Chondrocyte (in vitro differentiated cells): ENCODE measurements at regions not wholly inside any gene's neighbourhood (a gene's known extent, or its start where the extent isn't known, plus 50 kb on each side); places are given as distances from the start of the nearest gene placed in this dataset.
A peak's percentile ranks its signal among the peaks of the same experiment; 100 is the strongest.

Experiments used
- DNase-seq: peaks from one replicate; pipeline ENCODE4 v3.0.0; 2021; ENCODE audit warnings: mixed read lengths, low spot score
- H3K27ac Mint-ChIP-seq: one replicate; pipeline ENCODE4 v1.8.0; 2021; ENCODE audit warnings: mild to moderate bottlenecking, moderate library complexity, mixed read lengths; ENCODE audit not compliant: unreplicated experiment
- H3K27me3 Mint-ChIP-seq: 2 replicates; pipeline ENCODE4 v1.8.0; 2021; ENCODE audit warnings: low read depth, mixed read lengths
- H3K36me3 Mint-ChIP-seq: 2 replicates; pipeline ENCODE4 v1.8.0; 2021; ENCODE audit warnings: low read depth, mixed read lengths
- H3K4me1 Mint-ChIP-seq: 2 replicates; pipeline ENCODE4 v1.8.0; 2021; ENCODE audit warnings: low read depth, mild to moderate bottlenecking, mixed read lengths
- H3K4me3 Mint-ChIP-seq: one replicate; pipeline ENCODE4 v1.8.0; 2021; ENCODE audit warnings: mild to moderate bottlenecking, moderate library complexity, mixed read lengths; ENCODE audit not compliant: unreplicated experiment
- H3K9me3 Mint-ChIP-seq: 2 replicates; pipeline ENCODE4 v1.8.0; 2021; ENCODE audit warnings: low read depth, mixed read lengths
- TF ChIP-seq, protein P1 (sequence below): fragments of 200-600 bp; sonication (generic); IDR thresholded peaks from 2 replicates; pipeline ENCODE4 v1.5.0; 2021; ENCODE audit warnings: antibody characterized with exemption, mild to moderate bottlenecking, moderate library complexity

DNA sequence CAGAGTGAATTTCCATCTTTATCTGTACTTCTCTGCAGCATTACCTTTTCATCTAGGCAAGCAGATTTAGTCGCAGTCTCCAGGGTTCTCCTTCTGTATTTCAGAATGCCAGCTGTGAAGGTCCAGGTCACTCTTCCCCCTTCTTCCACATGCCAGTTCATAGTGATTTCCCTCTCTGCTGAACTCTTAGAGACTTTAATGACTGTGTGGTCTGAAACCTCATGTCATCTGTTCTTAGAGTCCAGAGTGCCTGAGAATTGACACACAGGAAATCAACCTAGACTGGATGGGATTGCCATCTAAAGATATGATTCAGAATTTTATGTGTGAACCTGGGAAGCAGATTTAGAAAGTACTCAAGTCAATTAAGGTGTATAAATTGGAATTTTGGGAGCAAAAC lies 248.1 kb downstream of the TPBG start:
- Mint-ChIP-seq H3K27ac (no peak overlapping the region), H3K9me3 (no peaks in the 10 kb centered on the region), H3K27me3 (peaks cover 15% of the 10 kb centered on the region), H3K4me1 (no peaks in the 10 kb centered on the region), H3K4me3 (no peak overlapping the region), H3K36me3 (no peaks in the 10 kb centered on the region)
- no peak for DNase-seq
- TF ChIP-seq, protein P1, sequence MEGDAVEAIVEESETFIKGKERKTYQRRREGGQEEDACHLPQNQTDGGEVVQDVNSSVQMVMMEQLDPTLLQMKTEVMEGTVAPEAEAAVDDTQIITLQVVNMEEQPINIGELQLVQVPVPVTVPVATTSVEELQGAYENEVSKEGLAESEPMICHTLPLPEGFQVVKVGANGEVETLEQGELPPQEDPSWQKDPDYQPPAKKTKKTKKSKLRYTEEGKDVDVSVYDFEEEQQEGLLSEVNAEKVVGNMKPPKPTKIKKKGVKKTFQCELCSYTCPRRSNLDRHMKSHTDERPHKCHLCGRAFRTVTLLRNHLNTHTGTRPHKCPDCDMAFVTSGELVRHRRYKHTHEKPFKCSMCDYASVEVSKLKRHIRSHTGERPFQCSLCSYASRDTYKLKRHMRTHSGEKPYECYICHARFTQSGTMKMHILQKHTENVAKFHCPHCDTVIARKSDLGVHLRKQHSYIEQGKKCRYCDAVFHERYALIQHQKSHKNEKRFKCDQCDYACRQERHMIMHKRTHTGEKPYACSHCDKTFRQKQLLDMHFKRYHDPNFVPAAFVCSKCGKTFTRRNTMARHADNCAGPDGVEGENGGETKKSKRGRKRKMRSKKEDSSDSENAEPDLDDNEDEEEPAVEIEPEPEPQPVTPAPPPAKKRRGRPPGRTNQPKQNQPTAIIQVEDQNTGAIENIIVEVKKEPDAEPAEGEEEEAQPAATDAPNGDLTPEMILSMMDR: no peak

DNA sequence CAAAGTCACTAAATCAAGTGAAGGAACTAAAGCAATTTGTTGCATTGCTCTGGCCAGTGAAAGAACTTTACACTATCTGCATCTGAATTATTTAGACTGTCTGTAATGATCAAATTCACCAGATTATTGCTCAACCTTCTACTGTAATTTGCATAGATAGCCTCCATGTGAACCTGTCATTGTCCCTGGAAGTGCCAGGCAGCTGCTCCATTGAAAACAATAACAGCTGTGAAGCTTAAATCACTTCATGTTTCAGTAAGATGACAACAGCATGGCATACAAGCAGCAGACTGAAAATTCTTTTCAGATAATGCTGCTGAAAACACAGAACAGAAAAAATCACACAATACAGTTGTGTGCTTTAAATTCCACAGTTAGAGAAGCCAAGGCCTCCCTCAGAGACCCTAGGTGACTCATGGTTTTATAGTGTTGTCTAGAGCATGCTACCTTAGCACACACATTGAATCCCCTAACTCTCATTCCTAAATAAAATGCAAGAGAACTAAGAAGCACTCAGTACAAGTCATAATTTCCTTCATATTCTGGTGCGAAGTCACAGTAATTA lies 248.9 kb downstream of the TPBG start:
- Mint-ChIP-seq H3K27me3 (peaks cover 15% of the 10 kb centered on the region), H3K9me3 (no peaks in the 10 kb centered on the region), H3K4me1 (no peaks in the 10 kb centered on the region), H3K4me3 (no peak overlapping the region), H3K27ac (no peak overlapping the region), H3K36me3 (no peaks in the 10 kb centered on the region)
- no peak for DNase-seq
- TF ChIP-seq, protein P1: no peak

DNA sequence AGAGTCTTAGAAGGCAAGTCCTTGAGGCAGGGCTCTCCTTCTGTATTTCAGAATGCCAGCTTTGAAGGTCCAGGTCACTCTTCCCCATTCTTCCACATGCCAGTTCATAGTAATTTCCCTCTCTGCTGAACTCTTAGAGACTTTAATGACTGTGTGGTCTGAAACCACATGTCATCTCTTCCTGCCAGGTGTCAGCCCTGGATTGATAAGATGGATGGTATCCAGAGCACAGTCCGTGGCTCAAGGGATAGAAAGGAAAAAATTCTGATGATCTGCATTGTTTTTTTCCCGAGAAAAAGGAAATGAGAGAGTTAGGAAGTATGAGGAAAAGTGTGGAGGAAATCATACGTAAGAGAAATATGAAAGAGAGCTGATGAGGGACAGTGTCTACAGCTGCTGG lies 250.9 kb downstream of the TPBG start:
- no peaks in the 10 kb centered on the region for H3K9me3 Mint-ChIP-seq
- H3K27ac Mint-ChIP-seq: no peak overlapping the region
- peaks cover 19% of the 10 kb centered on the region for H3K27me3 Mint-ChIP-seq
- no peaks in the 10 kb centered on the region for H3K4me1 Mint-ChIP-seq
- no peak overlapping the region for H3K4me3 Mint-ChIP-seq
- no peak for DNase-seq
- H3K36me3 Mint-ChIP-seq: no peaks in the 10 kb centered on the region
- TF ChIP-seq, protein P1: no peak

DNA sequence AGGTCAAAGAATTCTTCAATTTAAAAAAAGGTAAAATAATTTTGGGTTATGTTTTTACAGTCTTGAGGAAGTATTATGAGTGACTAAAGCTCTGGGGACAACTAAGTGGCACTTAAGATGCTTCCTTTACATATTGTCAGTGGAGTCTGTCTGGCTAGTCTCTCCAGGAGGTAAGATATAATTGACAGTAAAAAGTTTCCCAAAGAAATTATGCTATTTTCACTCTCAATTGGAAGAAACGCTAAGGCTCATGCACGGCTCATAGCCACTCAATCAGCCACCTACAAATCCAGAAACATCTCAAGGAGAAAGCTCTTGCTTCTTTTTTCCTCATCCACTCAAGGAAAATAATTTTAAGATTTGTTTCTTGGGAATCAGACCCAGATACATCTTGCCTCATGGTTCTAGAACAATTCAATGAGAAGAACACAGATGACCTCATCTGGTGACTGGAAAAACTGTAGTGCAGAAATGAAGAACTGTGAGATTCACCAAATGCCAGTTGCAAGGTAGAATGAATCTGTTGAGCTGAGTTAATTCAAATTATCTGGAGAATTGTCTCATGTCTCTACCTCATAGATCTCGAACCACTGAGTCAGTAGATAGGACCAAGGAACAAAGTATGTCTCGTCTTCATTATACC lies 252.9 kb downstream of the TPBG start:
- H3K4me3 Mint-ChIP-seq: no peak overlapping the region
- H3K27me3 Mint-ChIP-seq: peaks cover 14% of the 10 kb centered on the region
- H3K27ac Mint-ChIP-seq: no peak overlapping the region
- H3K4me1 Mint-ChIP-seq: no peaks in the 10 kb centered on the region
- no peaks in the 10 kb centered on the region for H3K36me3 Mint-ChIP-seq
- TF ChIP-seq, protein P1: peak; percentile 65
- no peak for DNase-seq
- no peaks in the 10 kb centered on the region for H3K9me3 Mint-ChIP-seq

DNA sequence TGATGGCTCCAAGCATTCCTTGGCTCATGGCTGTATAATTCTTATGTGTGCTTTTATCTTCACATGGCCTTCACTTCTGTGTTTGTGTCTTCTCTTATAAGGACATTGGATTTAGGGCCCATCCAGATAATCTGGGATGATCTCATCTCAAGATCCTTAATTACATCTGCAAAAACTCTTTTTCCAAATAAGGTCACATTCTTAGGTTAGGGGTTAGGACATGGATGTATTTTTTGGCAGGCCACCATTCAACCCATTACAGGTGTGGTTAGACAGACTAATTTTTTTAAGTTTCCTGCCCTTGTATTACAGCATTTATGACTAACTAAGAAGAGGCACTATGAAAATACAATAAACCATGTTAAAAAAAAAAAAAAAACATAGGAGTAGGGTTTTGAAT lies 254.0 kb downstream of the TPBG start:
- H3K27ac Mint-ChIP-seq: no peak overlapping the region
- H3K36me3 Mint-ChIP-seq: no peaks in the 10 kb centered on the region
- H3K4me1 Mint-ChIP-seq: no peaks in the 10 kb centered on the region
- H3K4me3 Mint-ChIP-seq: no peak overlapping the region
- H3K27me3 Mint-ChIP-seq: peaks cover 14% of the 10 kb centered on the region
- no peaks in the 10 kb centered on the region for H3K9me3 Mint-ChIP-seq
- TF ChIP-seq, protein P1: no peak
- DNase-seq: no peak
